K562 (cell line): ENCODE measurements at regions not wholly inside any gene's neighbourhood (a gene's known extent, or its start where the extent isn't known, plus 50 kb on each side); places are given as distances from the start of the nearest gene placed in this dataset.

Source experiments
- ATF3 ChIP-seq, 2 experiments: fragments of 450-650 bp in 1 of 2; sonication (generic) in 1 of 2; formaldehyde crosslinking in 1 of 2; IDR thresholded peaks in 1 of 2; conservative IDR thresholded peaks in 1 of 2; 2 replicates each; pipeline versions ENCODE4 v1.6.1 to v1.8.1; 2016 to 2023; ENCODE audit warnings: mild to moderate bottlenecking in 2 of 2, moderate library complexity in 2 of 2, inconsistent platforms in 1 of 2, missing genetic modification reagents in 1 of 2
- BRCA1 ChIP-seq, 2 experiments: fragments of 450-650 bp in 1 of 2; sonication (generic) in 1 of 2; formaldehyde crosslinking in 1 of 2; IDR thresholded peaks; 2 replicates each; pipeline versions ENCODE4 v1.5.0 to v1.6.1; 2017 to 2020; ENCODE audit warnings: mild to moderate bottlenecking in 1 of 2, missing genetic modification reagents in 1 of 2
- CUX1 ChIP-seq: fragments of 200-800 bp; sonication (Bioruptor generic); IDR thresholded peaks from 2 replicates; pipeline ENCODE4 v1.6.1; 2016; ENCODE audit warnings: missing genetic modification characterization, missing compliant biosample characterization
- EZH2 ChIP-seq: IDR thresholded peaks from 2 replicates; pipeline ENCODE4 v1.6.1; 2012; ENCODE audit warnings: low read depth, mild to moderate bottlenecking, inconsistent platforms, low read length, borderline replicate concordance
- MECOM ChIP-seq: fragments of 250-450 bp; sonication (Bioruptor Pico); IDR thresholded peaks from 2 replicates; pipeline ENCODE4 v1.8.0; 2022; ENCODE audit warnings: inconsistent platforms
- POLR2A ChIP-seq: fragments of 450-650 bp; conservative IDR thresholded peaks from 2 replicates; pipeline ENCODE4 v1.6.1; 2016
- THAP12 ChIP-seq: fragments of 250-450 bp; sonication (Bioruptor Pico); IDR thresholded peaks from 2 replicates; pipeline ENCODE4 v1.9.0; 2021; ENCODE audit warnings: mild to moderate bottlenecking, inconsistent platforms
- THRA ChIP-seq: fragments of 450-650 bp; IDR thresholded peaks from 2 replicates; pipeline ENCODE4 v1.6.1; 2017; ENCODE audit warnings: mild to moderate bottlenecking, moderate library complexity
- UBTF ChIP-seq, 2 experiments: IDR thresholded peaks; 2 replicates each; pipeline ENCODE4 v1.6.1; 2012; ENCODE audit warnings: improper control_type of control experiment in 2 of 2, low read depth in 2 of 2, low read length in 2 of 2, borderline replicate concordance in 1 of 2
- ZNF184 ChIP-seq: sonication (generic); formaldehyde crosslinking; IDR thresholded peaks from 2 replicates; pipeline ENCODE4 v1.5.0; 2020; ENCODE audit warnings: missing genetic modification reagents
- ZNF707 ChIP-seq: fragments of 250-450 bp; sonication (Bioruptor Pico); conservative IDR thresholded peaks from 2 replicates; pipeline ENCODE4 v1.8.0; 2022; ENCODE audit warnings: inconsistent platforms, mild to moderate bottlenecking, moderate library complexity

- no peak for TF ChIP-seq CUX1
- no peak for TF ChIP-seq MECOM
- no peak for TF ChIP-seq THRA
- TF ChIP-seq EZH2: no peak
- no peak for TF ChIP-seq BRCA1 (IDR thresholded peaks at IDR 0.05)
- no peak for TF ChIP-seq BRCA1 (CRISPR knock-in tag; IDR thresholded peaks at IDR 0.05)
- no peak for TF ChIP-seq ZNF707 (CRISPR knock-in tag)
- no peak for TF ChIP-seq THAP12 (CRISPR knock-in tag)
- TF ChIP-seq ATF3 (IDR thresholded peaks at IDR 0.05): no peak
- no peak for TF ChIP-seq ATF3 (CRISPR knock-in tag; conservative IDR thresholded peaks at IDR 0.05)
- no peak for TF ChIP-seq ZNF184 (CRISPR knock-in tag)
- TF ChIP-seq POLR2A: no peak
- no peak for TF ChIP-seq UBTF (IDR thresholded peaks at IDR 0.05; ENCODE audit: borderline replicate concordance in 1 of 2, low read depth in 2 of 2, low read length in 2 of 2)
These were observed 549.4 kb downstream of the TNS3 start (continued) for GRCh38 chr7:47032536-47032908.
